K562 (cell line): ENCODE measurements at regions not wholly inside any gene's neighbourhood (a gene's known extent, or its start where the extent isn't known, plus 50 kb on each side); places are given as distances from the start of the nearest gene placed in this dataset.

Experiments
- PRPF4 ChIP-seq: fragments of 200-400 bp; formaldehyde crosslinking; IDR thresholded peaks from one replicate; pipeline ENCODE4 v1.6.1; 2017; ENCODE audit warnings: low read length, low read depth, mild to moderate bottlenecking; ENCODE audit not compliant: insufficient read depth, poor library complexity, severe bottlenecking
- SMARCA4 ChIP-seq: fragments of 450-650 bp; IDR thresholded peaks from 2 replicates; pipeline ENCODE4 v1.6.1; 2016
- ZNF146 ChIP-seq: IDR thresholded peaks from one replicate; pipeline ENCODE4 v1.6.1; 2018; ENCODE audit warnings: missing compliant biosample characterization; ENCODE audit not compliant: unreplicated experiment
- TF ChIP-seq, protein P1 (sequence below), 2 experiments: fragments of 450-650 bp; formaldehyde crosslinking in 1 of 2; IDR thresholded peaks; 2 replicates each; pipeline versions ENCODE4 v1.4.0 to v1.6.1; 2014 to 2020; ENCODE audit warnings: mild to moderate bottlenecking in 2 of 2, borderline replicate concordance in 1 of 2, low read depth in 1 of 2

DNA sequence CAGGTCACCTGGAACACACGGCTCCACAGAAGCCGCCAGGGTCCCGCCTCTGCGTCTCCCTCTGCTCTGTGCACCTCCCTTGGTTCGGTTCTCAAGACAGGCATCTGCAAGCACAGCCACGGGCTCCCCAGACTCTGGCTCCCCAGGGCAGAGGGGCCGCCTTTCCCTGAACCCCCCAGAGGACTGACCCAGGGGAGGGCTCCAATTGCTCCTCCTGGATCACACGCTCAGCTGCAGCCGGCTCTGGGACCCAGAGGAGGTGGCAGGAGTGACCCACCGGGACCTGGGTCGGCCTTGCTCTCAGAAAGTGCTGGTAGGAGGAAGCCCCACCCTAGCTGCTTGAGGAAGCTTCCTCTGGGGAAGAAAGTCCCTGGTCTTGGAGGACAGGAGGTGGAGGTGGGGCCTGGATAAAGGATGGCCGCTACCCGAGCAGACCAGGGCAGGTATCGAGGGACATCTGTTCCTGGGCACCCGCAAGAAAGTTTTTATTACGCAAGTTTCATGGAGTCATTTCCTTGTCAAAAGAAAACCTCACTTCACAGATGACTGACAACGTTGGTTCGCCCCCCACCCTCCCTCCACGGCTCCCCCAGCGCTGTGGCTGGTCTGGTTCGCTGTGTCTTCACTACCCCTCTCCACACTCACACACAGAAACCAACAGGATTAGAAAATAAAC, 103.9 kb upstream of the AFDN start (continued):
- TF ChIP-seq, protein P1, sequence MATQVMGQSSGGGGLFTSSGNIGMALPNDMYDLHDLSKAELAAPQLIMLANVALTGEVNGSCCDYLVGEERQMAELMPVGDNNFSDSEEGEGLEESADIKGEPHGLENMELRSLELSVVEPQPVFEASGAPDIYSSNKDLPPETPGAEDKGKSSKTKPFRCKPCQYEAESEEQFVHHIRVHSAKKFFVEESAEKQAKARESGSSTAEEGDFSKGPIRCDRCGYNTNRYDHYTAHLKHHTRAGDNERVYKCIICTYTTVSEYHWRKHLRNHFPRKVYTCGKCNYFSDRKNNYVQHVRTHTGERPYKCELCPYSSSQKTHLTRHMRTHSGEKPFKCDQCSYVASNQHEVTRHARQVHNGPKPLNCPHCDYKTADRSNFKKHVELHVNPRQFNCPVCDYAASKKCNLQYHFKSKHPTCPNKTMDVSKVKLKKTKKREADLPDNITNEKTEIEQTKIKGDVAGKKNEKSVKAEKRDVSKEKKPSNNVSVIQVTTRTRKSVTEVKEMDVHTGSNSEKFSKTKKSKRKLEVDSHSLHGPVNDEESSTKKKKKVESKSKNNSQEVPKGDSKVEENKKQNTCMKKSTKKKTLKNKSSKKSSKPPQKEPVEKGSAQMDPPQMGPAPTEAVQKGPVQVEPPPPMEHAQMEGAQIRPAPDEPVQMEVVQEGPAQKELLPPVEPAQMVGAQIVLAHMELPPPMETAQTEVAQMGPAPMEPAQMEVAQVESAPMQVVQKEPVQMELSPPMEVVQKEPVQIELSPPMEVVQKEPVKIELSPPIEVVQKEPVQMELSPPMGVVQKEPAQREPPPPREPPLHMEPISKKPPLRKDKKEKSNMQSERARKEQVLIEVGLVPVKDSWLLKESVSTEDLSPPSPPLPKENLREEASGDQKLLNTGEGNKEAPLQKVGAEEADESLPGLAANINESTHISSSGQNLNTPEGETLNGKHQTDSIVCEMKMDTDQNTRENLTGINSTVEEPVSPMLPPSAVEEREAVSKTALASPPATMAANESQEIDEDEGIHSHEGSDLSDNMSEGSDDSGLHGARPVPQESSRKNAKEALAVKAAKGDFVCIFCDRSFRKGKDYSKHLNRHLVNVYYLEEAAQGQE (IDR thresholded peaks at IDR 0.05; ENCODE audit: borderline replicate concordance), result no peak
- TF ChIP-seq, protein P1 (CRISPR knock-in tag; IDR thresholded peaks at IDR 0.05; ENCODE audit: low read depth), result no peak
- no peak for TF ChIP-seq ZNF146 (CRISPR knock-in tag)
- no peak for TF ChIP-seq PRPF4
- no peak for TF ChIP-seq SMARCA4
